HTR-8/SVneo (cell line): ENCODE measurements at regions not wholly inside any gene's neighbourhood (a gene's known extent, or its start where the extent isn't known, plus 50 kb on each side); places are given as distances from the start of the nearest gene placed in this dataset.
"Not testable (repeated sequence)": the region's sequence is repeated elsewhere in the genome, so short reads cannot be mapped to it uniquely, and the experiment has no call there.

ENCODE experiments used
- DNase-seq: peaks from one replicate; pipeline ENCODE4 v3.0.0; 2011; ENCODE audit warnings: low spot score, mixed read lengths; ENCODE audit not compliant: insufficient read length
- FAIRE-seq: peaks from 2 replicates; lab custom pipeline; 2011; peaks lifted over from hg19 to GRCh38; lab: Jason Lieb, UNC

DNA sequence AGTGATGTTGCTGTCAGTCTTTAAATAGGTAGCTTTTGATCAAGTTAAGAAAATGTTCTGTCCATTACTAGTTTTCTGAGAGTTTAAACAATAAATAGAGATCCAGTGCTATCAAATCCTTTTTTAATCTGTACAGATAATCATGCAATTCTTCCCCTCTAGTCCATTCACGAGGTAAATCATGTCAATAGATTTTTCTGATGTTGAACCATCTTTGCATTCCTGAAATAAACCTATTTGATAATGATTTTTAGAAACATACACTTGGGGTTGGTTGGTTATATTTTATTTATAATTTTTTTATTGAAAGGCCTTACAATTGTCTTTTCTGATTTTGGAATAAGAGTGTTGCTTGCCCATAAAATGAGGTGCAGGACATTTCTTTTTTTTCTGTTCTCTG is 95.0 kb downstream of the FAM53A start:
- no peak for DNase-seq
- no peak for FAIRE-seq

DNA sequence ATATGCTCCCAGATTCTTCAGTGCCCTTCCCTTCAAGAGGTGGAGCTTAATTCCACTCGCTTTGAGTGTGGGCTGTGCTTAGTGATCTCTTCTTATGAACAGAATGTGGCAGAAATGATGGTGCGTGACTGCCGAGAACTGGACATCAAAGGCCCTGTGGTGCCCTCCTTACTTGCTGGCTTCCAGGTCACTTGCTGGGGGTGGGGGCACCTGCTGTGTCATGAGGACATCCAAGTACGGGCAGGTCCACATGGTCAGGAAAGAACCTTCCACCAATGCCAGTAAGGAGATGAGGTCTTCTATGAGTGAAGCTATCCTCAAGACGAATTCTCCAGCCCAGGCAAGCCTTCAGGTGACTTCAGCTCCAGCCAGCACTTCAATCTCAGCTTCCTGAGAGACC is 95.8 kb downstream of the FAM53A start:
- FAIRE-seq (no peak), DNase-seq (no peak)

DNA sequence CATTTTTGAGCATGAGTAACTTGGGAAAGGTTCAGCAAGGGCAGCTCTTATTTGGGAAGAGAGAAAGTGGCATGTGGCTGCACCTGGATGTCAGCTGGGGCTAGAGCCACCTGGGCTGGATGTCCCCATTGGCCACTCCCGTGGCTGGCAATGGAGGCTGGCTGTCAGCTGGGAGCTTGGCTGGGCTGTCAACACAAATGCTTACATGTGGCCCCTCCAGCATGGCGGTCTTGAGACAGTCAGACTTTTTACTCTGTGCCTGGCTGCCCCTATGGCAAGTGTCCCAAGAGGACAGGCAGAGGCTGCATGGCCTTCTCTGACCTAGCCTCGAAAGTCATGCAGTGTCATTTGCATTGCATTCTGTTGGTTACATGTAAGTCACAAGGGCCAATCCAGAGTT is 99.6 kb downstream of the FAM53A start:
- DNase-seq (no peak), FAIRE-seq (no peak)

DNA sequence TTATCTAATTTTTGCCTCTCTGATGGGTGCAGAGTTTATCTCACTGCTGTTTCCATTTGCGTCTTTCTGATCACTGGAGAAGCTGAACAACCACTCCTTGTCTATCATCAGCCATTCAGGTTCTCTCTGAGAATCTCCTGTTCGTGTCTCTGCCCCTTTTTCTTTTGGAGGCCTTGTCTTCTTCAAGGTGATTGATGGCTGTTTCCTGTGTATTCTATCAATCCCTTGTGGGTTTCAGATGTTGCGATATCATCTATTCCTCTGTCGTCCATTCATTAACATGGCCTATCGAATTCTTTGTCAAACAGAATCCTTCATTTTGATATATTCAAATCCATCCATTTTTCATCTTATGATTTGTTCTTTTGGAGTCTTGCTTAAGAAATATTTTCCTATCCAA is 100.3 kb downstream of the FAM53A start:
- no peak for FAIRE-seq
- DNase-seq = no peak

DNA sequence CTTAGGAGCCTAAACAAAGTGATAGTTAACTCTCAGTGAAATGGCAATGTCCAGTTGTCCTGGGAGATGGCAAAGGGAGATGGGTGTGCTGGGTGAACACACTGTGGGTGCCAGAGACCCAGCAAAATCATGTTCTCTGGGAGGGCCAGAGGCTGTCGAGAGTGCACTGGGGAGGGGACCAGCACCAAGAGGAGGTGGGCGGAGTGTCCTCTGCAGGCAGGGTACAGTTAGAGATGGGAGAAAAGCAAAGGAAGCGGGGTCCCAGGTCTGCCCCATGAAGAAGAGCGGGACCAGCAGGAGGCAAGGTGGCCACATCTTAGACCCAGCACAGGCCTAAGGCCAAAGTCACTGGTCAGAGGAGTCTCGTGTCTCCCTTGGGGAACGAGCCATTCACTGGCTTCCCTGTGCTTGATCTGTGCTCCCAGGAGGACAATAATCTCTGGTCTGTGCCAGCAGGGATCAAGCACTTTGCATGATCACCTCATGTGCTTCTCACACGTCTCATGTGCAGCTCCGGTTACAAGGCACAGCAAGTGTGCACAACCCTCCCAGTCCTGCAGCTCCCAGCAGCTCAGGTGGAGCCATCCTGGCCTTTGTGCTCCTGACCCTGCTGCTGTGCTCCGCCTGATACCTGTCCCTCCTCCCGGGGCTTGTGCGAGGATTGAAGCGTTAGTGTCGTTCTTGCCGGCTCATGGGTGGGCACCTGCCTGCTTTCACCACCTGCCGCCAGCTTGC is 100.9 kb downstream of the FAM53A start:
- no peak for FAIRE-seq
- DNase-seq = no peak

DNA sequence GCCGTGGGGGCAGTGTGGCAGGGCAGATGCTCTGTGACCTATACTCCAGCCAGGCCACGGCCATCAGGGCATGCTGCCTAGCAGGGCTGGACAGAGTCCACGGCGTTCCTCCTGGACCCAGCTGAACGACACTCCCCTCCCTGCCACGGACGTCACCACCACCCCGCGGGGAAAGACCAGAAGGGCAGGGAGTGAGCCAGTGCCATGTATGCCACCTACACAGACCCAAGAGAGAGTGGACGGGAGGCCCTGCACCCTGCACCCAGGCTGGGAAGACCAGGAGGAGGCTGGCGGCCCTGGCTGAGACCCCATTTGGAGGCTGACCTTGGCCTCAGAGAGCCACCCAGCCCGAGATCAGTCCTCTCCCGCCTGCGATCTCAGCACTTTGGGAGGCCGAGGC is 101.9 kb downstream of the FAM53A start:
- DNase-seq (no peak), FAIRE-seq (peak; percentile 38)

DNA sequence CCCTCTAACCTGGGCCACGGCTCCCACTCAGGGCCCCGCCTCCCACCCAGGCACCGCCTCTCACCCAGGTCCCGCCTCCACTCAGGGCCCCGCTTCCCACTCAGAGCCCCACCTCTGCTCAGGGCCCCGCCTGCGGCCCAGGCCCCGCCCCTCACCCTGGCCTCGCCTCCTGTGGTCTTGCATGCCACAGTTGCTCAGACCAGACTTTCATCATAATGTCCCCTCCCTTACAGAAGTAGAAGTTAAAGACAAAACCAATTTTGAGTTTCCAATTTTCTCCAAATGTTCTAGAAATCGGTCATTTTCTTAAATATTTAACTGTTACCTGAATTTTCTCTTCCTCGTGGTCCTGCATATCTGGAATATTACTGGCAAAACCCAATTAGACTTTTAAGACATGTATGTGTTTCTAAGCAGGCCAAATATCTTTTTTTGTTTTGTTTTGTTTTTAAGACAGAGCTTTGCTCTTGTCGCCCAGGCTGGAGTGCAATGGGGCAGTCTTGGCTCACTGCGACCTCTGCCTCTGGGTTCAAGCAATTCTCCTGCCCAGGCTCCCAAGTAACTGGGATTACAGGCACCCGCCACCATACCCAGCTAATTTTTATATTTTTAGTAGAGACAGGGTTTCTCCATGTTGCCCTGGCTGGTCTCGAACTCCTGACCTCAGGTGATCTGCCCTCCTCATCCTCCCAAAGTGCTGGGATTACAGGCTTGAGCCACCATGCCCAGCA is 102.8 kb downstream of the FAM53A start:
- not testable (repeated sequence) for FAIRE-seq
- peak; percentile 91 for DNase-seq

DNA sequence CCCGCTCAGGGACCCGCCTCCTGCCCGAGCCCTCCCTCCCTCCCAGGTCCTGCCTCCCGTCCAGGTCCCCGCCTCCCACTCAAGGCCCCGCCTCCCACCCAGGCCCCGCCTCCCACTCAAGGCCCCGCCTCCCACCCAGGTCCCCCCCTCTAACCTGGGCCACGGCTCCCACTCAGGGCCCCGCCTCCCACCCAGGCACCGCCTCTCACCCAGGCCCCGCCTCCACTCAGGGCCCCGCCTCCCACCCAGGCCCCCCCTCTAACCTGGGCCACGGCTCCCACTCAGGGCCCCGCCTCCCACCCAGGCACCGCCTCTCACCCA is 103.5 kb downstream of the FAM53A start:
- FAIRE-seq, DNase-seq: not testable (repeated sequence)

DNA sequence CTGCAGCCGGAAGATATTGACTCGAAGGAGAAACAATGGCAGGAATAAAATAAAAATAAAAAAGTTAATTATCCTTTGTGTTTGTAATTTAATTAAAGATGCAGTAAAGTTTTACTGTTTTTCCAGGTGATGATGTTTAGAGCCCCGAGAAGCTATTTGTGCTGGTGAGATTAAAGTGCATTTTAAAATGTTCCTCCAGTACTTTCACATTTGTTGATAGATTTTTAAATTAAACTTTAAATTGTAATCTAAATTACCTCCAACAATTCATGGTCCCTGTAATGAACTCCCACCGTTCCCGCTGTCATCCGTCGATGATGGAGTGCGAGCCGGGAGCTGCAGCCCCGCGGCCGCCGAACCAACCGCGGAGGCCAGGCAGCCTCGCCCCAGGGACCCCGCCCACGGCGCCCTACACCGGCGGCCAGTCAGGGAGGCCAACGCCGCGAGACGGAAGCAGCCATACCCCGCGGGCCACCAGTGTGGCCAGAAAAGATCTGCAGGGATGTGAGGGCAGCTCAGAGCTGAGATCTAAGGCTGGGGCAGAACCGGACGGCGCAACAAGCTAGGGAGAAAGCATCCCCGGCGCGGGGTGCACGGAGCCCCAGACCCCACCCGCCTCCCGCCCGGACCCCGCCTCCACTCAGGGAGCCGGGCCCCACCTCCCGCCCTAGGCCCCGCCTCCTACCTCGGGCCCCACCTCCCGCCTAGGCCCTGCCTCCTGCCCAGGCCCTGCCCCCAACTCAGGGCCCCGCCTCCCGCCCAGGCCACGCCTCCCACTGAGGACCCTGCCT is 104.0 kb downstream of the FAM53A start:
- DNase-seq = peak; percentile 73
- FAIRE-seq = peak; percentile 86

DNA sequence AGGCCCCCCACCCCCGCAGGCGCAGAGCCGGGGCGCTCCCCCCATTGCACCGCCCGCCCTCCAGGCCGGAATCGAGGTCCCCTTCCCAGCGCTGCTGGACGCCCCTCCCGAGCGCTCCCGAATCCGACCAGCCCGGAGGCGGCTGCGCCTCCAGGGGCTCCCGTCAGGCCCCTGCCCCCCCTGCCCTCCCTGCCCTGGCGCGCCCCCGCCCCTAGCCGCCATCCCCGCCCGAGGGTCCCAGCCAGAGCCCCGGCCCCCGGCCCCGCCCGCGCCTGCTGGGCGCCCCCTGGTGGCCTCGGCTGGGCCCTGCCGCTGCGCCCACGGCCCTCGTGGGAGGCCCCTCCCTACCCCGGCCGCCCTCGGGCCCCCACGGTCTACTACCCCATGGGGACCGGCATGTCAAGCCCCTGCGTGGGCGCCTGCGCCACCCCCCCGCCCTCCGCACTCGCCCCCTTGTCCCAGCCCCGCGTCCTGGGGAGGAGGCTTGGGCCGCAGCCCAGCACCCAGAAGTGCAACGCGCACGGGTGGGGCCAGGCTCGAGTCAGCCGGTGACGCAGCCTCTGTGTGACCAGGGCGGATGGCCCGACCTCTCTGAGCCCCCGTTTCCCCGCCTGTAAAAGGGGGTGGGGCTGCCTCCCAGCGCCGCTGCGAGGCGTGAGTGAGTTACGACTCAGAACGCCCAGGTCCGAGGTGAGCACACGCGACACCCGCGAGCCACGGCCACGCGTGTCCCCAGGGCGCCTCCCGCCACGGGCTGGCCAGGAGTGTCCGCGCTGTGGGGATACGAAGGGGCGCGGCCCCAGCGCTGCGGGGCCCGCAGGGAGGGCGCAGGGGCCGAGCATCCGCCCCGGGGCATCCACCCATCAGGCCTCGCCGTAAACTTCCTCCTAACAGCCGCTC is 104.9 kb downstream of the FAM53A start:
- FAIRE-seq (peak; percentile 83), DNase-seq (peak; percentile 62)

DNA sequence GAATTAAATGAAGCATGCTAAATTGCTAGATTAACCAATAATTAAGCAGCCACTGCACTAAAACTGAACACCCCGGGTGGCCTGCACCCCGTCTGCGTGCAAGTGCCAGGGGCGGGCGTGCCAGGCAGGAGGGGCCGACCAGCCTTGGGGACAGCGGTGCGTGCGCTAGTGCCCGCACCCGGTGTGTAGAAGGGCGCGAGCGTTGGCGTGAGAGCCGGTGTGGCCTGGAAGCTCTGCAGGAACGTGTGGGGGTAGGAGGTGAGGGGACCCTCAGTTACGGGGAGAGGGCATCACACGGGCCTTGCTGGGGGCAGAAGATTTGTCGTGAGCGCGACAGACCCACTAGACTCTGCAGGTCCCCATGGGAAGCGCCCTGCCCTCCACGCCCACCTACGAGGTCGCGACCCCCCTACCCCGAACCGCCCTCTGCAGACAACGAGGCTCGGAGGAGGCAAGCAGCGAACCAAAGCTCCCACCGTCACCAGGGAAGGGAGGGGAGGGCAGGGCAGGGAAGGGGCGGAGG is 105.8 kb downstream of the FAM53A start:
- no peak for DNase-seq
- no peak for FAIRE-seq

DNA sequence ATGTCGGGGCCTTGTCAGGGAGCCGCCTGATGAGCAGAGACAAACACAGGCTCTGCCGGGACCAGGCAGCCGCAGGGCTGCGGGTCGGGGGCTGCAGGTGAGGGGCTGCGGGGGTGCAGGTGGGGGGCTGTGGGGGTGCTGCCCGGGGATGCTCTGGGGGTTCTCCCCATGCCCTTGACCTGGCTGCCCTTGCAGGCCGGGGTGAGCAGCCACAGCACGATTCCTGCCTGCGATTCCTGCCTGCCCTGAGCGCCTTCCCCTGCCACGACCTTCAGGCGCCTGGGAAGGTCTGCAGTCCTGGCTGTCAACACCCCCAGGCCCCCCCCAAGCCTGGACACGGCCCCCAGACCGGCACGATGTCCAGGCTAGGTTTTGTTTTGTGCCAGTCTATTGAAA is 106.3 kb downstream of the FAM53A start:
- FAIRE-seq = no peak
- DNase-seq = no peak

DNA sequence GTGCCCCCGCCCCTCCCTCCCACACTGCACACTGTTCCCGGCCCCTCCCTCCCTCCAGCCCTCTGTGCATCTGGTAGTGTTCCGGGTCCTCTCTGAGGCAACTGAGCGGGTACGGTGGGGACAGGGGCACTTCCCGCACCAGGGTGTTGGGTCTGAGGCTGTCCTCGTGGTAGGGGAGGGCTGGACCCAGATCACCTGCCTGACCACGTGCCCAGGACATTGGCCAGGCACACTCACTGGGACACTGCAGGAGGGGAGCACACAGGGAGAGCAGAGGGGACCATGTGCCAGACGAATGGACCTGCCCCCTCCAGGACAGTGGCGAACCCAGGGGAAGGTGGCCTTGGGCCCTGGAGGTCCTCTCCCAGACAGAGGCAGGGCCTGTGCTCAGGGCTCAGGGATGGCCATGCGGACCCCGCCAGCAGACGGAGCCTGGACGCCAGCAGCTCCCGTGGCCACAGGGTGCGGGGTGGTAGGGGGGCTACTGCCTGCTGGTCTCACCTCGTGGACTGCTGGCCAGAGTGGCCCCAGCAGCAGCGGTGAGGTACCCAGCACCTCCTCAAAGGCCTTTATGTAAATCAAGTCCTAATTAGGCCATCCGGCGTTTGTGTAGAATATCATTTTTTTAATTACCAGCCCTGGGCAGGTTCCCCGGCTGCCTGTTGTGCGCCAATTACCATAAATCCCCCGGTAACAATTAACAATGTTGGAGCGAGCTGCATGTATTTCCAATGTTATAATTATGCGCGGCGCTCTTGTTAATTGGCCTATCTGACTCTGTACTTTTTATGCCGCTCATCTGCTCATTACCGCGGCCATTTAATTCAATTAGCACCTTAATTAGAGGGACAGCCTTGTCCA is 106.9 kb downstream of the FAM53A start:
- DNase-seq (no peak), FAIRE-seq (peak; percentile 55)

DNA sequence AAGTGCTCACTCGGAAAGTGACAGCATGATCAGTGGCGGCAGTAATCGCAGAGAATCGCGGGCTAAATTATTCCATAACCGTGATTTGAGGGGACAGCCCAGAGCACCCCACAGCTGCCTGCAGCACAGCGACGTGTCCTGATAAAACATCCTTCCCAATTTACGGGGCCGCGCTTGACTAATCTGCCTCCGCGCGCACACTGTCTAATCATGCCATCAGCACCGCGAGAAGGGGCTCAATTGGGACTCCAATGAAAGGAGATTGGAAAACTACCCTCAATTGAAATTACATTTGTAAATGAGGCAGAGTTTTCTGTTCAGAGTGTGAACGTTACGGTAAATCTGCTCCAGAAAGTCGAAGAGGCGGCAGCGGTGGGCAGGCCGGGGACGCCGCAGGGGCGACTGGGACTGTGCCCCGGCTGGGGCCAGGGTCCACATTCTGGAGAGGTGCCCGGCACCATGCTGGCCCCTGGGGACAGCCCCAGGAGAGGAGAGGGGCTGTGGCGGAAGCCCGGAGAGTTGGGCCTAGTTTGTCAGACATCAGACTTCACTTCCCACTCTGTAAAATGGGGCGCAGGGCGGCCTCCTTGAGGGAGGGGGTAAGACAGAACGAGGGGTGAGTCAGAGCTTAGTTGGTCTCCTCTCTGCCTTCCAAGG is 107.7 kb downstream of the FAM53A start:
- no peak for FAIRE-seq

DNA sequence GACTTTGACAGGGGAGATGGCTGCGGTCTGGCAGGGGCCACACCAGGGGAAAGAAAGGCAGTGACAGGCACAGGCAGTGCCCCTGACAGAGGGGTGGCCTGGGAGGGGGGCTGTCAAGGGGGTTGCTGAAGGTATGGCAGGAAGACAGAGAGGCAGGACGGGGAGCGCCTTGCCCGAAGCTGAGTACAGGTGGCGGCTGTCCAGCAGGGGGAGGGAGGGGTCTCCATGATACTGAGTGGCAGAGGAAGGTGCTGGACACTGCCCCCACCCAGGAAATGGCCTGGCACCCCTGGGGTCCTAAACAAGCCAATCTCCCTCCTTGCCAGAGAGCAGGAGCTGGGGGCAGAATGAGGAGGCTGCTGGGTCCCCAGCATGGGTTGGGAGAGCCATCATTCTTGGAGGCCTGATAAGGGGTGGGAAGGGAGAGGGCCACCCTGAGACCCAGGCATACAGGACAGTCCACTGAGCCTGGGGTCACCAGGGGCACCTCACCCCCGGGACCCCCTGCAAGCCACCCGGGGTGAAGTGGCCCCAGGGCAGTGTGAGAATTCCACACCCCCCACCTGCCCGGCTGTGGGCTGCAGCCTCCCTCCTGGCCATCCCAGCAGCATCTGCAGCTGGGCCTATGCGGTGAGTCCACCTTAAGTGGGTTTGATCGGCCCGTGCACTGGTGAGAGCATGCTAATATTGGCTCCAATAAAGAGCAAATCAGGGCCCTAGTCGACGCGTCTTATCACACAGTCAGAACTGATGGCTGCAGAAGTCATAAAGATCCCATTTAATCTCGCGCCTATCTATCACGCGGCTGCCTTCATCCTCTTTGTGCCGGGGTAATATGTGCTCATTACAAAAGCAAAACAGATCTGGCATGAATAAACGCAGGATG is 108.5 kb downstream of the FAM53A start:
- FAIRE-seq (no peak), DNase-seq (no peak)

More for the DNA sequence above, 107.7 kb downstream of the FAM53A start:
- no peak for DNase-seq

DNA sequence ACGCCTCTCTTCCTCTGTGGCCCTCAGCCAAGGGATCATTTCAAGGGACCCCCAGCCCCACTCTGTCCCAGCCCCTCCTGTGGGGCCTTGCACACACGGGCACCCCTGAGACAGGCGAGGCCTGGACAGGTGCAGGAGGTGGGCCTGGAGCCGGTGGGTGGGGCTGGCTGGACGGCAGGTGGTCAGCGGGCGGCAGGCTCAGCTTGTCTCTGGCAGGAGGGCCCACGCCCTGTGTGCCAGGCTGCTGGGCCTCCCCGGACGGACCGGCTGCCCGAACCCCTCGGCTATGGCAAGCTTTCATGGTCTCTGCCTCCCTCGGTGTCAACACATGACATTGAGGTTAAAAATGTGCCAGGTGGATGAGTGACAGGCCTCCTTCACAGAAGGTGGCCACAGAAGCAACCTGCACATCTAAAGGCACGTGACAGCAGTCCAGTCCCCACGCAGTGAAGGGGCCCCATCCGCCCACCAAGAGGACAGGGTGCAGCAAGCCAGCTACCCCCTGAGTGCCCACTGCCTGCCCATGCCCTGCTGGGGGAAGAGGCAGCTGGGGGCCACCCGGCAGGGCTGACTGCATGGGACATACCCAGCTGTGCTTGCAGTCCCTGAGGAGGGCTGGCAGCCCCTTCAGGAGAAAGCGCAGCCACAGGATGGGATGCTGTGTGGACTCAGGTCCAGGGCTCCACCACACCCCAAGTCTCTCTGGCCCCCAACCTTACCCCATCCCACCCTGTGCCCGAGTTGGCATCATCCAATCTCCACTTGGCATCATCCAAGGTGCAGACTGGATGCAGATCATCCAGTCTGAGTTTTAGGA is 109.3 kb downstream of the FAM53A start:
- FAIRE-seq = no peak
- no peak for DNase-seq
